Right cardiac atrium (tissue), 5 donors: ENCODE measurements at regions not wholly inside any gene's neighbourhood (a gene's known extent, or its start where the extent isn't known, plus 50 kb on each side); places are given as distances from the start of the nearest gene placed in this dataset.
A peak's percentile ranks its signal among the peaks of the same experiment; 100 is the strongest.

Experiments used
- ATAC-seq, 2 donors: fragments of 200-7000 bp; cut with Tn5 transposase; one replicate each; pipeline versions ENCODE4 v1.8.0 to v1.9.1; 2020; ENCODE audit warnings: moderate library complexity in 2 of 2, mild to moderate bottlenecking in 1 of 2
- DNase-seq, 3 donors: peaks; one replicate each; pipeline ENCODE4 v3.0.0-alpha.2; 2020
- H3K27ac ChIP-seq: one replicate; pipeline ENCODE4 v1.5.1; 2013; ENCODE audit warnings: mild to moderate bottlenecking, low read length, control low read depth, moderate library complexity
- H3K27me3 ChIP-seq: one replicate; pipeline ENCODE4 v1.6.1; 2013; ENCODE audit not compliant: control insufficient read depth, insufficient read depth
- H3K4me1 ChIP-seq: one replicate; pipeline ENCODE4 v1.6.1; 2013; ENCODE audit warnings: low read length; ENCODE audit not compliant: control insufficient read depth, insufficient read depth
- H3K4me3 ChIP-seq: one replicate; pipeline ENCODE4 v1.5.1; 2013; ENCODE audit warnings: low read length, control low read depth
- H3K9me3 ChIP-seq: one replicate; pipeline ENCODE4 v1.6.1; 2013; ENCODE audit warnings: low read length; ENCODE audit not compliant: control insufficient read depth
- WGBS: extraction: QIAGEN DNeasy Blood & Tissue Kit; methylation state at CpG from one replicate; pipeline ENCODE4 v1.1.7; 2013; 5-methylcytosine and 5-hydroxymethylcytosine counted together
- intact Hi-C, 4 donors: fragments of 100-400 bp; cut with DNase I; formaldehyde crosslinking; loops; one replicate each; pipeline versions ENCODE4 v1.11.0 to v1.14.0; 2022 to 2023
- donor health status: healthy with polysubstance abuse.
- donor health status: DM: no; HTN: yes; CAD: no.
- donor health status: DM: no; HTN: no; CAD: no.
- donor health status: DM: no; HTN: yes; CAD: no; lungs with severe emphysema.
- donor health status: DM: yes; HTN: yes; CAD: no.

GRCh38 chr2:64223055-64223454 is 78.8 kb upstream of the PELI1 start:
- 59% methylated on average over 3 of the region's 3 CpGs for WGBS
- Histone ChIP-seq H3K27ac (peak overlapping the region; percentile 41), H3K27me3 (no peaks in the 10 kb centered on the region), H3K4me3 (no peak overlapping the region), H3K4me1 (peaks cover 7% of the 10 kb centered on the region), H3K9me3 (no peaks in the 10 kb centered on the region)
- no peak for DNase-seq
- intact Hi-C loops: no loop called here
- ATAC-seq: no peak

DNA sequence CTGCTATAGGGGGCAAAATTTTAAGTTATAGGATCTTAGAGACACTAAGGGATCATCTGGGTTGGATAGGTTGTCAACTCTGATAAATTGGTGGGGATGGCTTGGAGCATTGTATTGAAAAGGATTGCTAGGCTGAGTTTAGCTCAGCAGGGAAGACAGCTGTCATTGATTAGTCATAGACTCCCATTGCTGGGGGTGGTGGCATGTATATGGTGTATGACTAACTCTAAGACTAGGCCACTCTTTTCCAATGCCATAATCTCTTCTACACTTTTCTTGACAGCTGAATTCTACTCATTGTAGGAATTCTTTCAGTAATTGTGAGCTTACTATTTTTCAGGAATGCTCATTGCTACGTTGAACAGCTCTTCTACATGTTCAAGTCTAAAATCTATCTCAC is 81.3 kb upstream of the PELI1 start:
- H3K4me1 ChIP-seq: peaks cover 7% of the 10 kb centered on the region
- DNase-seq (no peak), ATAC-seq (no peak)
- 97% methylated on average over 1 of the region's 1 CpG for WGBS
- no peaks in the 10 kb centered on the region for H3K27me3 ChIP-seq
- intact Hi-C loops: no loop called here
- H3K9me3 ChIP-seq: no peaks in the 10 kb centered on the region
- no peak overlapping the region for H3K27ac ChIP-seq
- H3K4me3 ChIP-seq: no peak overlapping the region

- Histone ChIP-seq H3K4me3 (no peak overlapping the region), H3K27ac (no peak overlapping the region), H3K9me3 (no peaks in the 10 kb centered on the region), H3K4me1 (peaks cover 6% of the 10 kb centered on the region), H3K27me3 (no peaks in the 10 kb centered on the region)
- intact Hi-C loops: no loop called here
- WGBS: 63% methylated on average over 5 of the region's 5 CpGs
- ATAC-seq: no peak
- DNase-seq: no peak
These were observed 82.4 kb upstream of the PELI1 start for GRCh38 chr2:64226611-64227010.

DNA sequence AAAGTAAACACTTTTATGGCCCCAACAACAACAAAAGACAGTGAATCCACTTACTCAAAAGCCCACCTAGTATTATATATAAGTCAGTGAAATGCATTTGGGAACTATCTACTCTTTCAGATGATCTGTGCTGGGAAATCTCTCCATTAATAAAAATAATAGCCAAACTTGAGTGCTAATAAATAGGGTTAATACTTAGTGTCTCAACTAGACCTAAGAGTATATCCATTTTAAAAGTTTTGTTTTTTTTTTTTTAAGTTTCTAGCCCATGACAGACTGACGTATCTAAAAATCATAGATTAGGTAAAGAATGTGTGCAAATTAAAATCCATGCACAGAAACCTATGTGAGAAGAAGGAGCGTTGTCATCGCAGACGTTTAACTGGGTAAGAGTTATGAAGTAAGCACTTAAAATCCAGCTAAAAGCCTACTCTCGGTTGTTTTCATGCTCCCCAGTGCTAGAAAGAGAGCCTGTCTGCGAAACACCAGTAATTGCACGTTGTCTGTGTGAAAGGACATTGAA is 83.4 kb upstream of the PELI1 start:
- peak overlapping the region; percentile 76 for H3K27ac ChIP-seq
- no peaks in the 10 kb centered on the region for H3K9me3 ChIP-seq
- no peaks in the 10 kb centered on the region for H3K27me3 ChIP-seq
- H3K4me3 ChIP-seq: peak overlapping the region; percentile 57
- intact Hi-C loops: no loop called here
- DNase-seq: no peak
- WGBS: 13% methylated on average over 7 of the region's 7 CpGs
- H3K4me1 ChIP-seq: peaks cover 2% of the 10 kb centered on the region
- ATAC-seq: no peak

DNA sequence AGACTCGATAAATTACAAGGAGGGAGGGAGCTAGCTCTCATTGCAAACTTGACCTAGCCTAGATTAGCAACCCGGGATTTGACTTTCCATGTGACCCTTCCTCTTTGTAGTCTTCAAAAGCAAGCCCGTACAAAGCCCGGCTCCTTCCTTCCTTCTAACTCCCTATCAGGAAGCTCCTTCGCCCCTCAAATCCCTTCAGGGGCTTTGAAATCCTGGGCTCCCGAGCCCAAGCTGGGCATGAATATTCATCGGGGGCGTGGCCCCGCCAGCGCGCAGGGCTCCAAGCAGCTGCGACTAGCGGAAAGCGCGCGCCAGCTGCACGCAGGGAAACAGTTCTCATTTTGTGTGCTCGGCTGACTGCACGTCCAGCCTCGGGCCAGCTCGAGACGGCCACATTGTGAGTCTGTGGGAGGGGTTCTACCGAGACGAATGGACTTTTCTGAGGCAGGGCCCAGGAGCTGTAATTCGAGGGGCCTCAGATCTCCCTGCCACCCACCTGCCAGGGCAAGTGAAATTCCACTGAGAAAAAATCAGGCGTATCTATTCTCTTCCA is 84.0 kb upstream of the PELI1 start:
- Histone ChIP-seq H3K27me3 (no peaks in the 10 kb centered on the region), H3K4me3 (peak overlapping the region; percentile 57), H3K9me3 (no peaks in the 10 kb centered on the region), H3K27ac (peak overlapping the region; percentile 76), H3K4me1 (no peaks in the 10 kb centered on the region)
- 1% methylated on average over 26 of the region's 26 CpGs for WGBS
- ATAC-seq (peak; percentile 96 to 97), DNase-seq (peak; percentile 87 to 95 (median 95))
- intact Hi-C loops: no loop called here

GRCh38 chr2:64228918-64229317 is 84.7 kb upstream of the PELI1 start:
- H3K4me3 ChIP-seq: peak overlapping the region; percentile 57
- intact Hi-C loops: no loop called here
- WGBS: 79% methylated on average over 4 of the region's 4 CpGs
- no peaks in the 10 kb centered on the region for H3K9me3 ChIP-seq
- H3K27me3 ChIP-seq: no peaks in the 10 kb centered on the region
- ATAC-seq (no peak), DNase-seq (no peak)
- H3K27ac ChIP-seq: no peak overlapping the region
- no peaks in the 10 kb centered on the region for H3K4me1 ChIP-seq

- intact Hi-C loops: no loop called here
- no peak for ATAC-seq
These were observed 86.3 kb upstream of the PELI1 start for GRCh38 chr2:64230540-64230939.

DNA sequence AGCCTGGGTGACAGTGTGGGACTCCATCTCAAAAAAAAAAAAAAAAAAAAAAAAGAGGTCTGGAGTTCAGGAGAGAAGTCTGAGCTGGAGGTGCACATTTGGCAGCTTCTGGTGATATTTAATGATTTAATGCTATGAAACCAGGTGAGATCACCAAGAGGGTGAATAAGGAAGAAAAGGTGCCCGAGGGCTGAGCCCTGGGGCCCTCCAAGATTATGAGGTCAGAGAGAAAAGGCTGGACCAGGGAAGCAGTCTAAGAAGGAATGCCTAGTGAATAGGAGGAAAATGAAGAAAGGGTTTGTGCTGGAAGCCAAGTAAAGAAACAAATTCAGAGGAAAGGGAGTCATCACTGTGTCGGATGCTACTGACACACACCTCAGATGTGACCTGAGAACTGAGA is 88.0 kb upstream of the PELI1 start:
- ATAC-seq (no peak), DNase-seq (no peak)
- intact Hi-C loops: no loop called here
- Histone ChIP-seq H3K4me3 (no peak overlapping the region), H3K27ac (no peak overlapping the region), H3K9me3 (no peaks in the 10 kb centered on the region), H3K27me3 (no peaks in the 10 kb centered on the region), H3K4me1 (no peaks in the 10 kb centered on the region)
- 94% methylated on average over 2 of the region's 2 CpGs for WGBS

More at GRCh38 chr2:64230540-64230939, 86.3 kb upstream of the PELI1 start:
- Histone ChIP-seq H3K4me1 (no peaks in the 10 kb centered on the region), H3K27ac (no peak overlapping the region), H3K27me3 (no peaks in the 10 kb centered on the region), H3K4me3 (no peak overlapping the region), H3K9me3 (no peaks in the 10 kb centered on the region)
- no peak for DNase-seq

- Histone ChIP-seq H3K9me3 (no peaks in the 10 kb centered on the region), H3K4me3 (no peak overlapping the region), H3K27me3 (no peaks in the 10 kb centered on the region), H3K27ac (no peak overlapping the region), H3K4me1 (no peaks in the 10 kb centered on the region)
- intact Hi-C loops: no loop called here
- DNase-seq (no peak), ATAC-seq (no peak)
- 68% methylated on average over 4 of the region's 4 CpGs for WGBS
These were observed 89.2 kb upstream of the PELI1 start for GRCh38 chr2:64233376-64233922.

GRCh38 chr2:64234150-64234549 is 89.9 kb upstream of the PELI1 start:
- intact Hi-C loops: no loop called here

DNA sequence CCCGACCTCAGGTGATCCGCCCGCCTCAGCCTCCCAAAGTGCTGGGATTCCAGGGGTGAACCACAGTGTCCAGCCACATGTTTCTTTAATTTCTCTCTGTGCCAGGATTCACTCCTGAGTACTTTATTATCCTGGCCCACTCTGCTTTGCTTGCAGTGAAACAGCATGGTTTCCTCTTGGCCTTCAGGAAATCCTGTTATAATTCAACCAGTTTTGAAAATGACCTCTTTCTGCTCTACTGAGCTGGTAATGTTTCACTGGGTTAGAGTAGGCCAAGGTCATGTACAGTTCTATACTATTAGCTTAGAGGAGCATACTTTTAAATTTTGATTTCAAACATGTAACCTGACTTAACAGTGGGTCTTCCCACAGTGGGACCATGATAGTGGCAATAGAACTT is 90.6 kb upstream of the PELI1 start:
- Histone ChIP-seq H3K9me3 (no peaks in the 10 kb centered on the region), H3K4me1 (no peaks in the 10 kb centered on the region), H3K27me3 (no peaks in the 10 kb centered on the region), H3K27ac (no peak overlapping the region), H3K4me3 (no peak overlapping the region)
- DNase-seq (no peak), ATAC-seq (no peak)
- WGBS: 72% methylated on average over 3 of the region's 3 CpGs
- intact Hi-C loops: no loop called here

More at GRCh38 chr2:64234150-64234549, 89.9 kb upstream of the PELI1 start:
- DNase-seq (no peak), ATAC-seq (no peak)
- 78% methylated on average over 5 of the region's 5 CpGs for WGBS
- no peak overlapping the region for H3K27ac ChIP-seq
- no peaks in the 10 kb centered on the region for H3K4me1 ChIP-seq
- no peak overlapping the region for H3K4me3 ChIP-seq
- H3K27me3 ChIP-seq: no peaks in the 10 kb centered on the region
- H3K9me3 ChIP-seq: no peaks in the 10 kb centered on the region

- no peaks in the 10 kb centered on the region for H3K9me3 ChIP-seq
- no peaks in the 10 kb centered on the region for H3K27me3 ChIP-seq
- 66% methylated on average over 2 of the region's 2 CpGs for WGBS
- no peaks in the 10 kb centered on the region for H3K4me1 ChIP-seq
- intact Hi-C loops: no loop called here
- no peak overlapping the region for H3K4me3 ChIP-seq
- peak in 1 of 2 donors; percentile 81 for ATAC-seq
- no peak overlapping the region for H3K27ac ChIP-seq
- no peak for DNase-seq
These were observed 93.0 kb upstream of the PELI1 start for GRCh38 chr2:64237266-64237665.
